H9 (cell line): ENCODE measurements at regions not wholly inside any gene's neighbourhood (a gene's known extent, or its start where the extent isn't known, plus 50 kb on each side); places are given as distances from the start of the nearest gene placed in this dataset.

ENCODE experiments used
- DNase-seq: peaks from one replicate; pipeline ENCODE4 v3.0.0-alpha.2; 2017
- H2AFZ ChIP-seq: one replicate; pipeline ENCODE4 v1.6.1; 2013; ENCODE audit warnings: mild to moderate bottlenecking, low read length, control low read depth, moderate library complexity
- H2AK5ac ChIP-seq: 2 replicates; pipeline ENCODE4 v1.6.1; 2013; ENCODE audit warnings: low read length, control low read depth, mixed read lengths; ENCODE audit not compliant: insufficient read length
- H2BK120ac ChIP-seq: one replicate; pipeline ENCODE4 v1.6.1; 2013; ENCODE audit warnings: low read depth, mild to moderate bottlenecking, low read length, control low read depth, inconsistent platforms; ENCODE audit not compliant: poor library complexity, severe bottlenecking
- H2BK12ac ChIP-seq: 2 replicates; pipeline ENCODE4 v1.6.1; 2013; ENCODE audit warnings: low read length, control low read depth, mixed read lengths, low read depth; ENCODE audit not compliant: insufficient read length
- H2BK15ac ChIP-seq: 2 replicates; pipeline ENCODE4 v1.6.1; 2013; ENCODE audit warnings: low read depth, low read length, control low read depth
- H2BK20ac ChIP-seq: one replicate; pipeline ENCODE4 v1.6.1; 2013; ENCODE audit warnings: low read depth, mild to moderate bottlenecking, low read length, control low read depth, inconsistent platforms; ENCODE audit not compliant: poor library complexity, severe bottlenecking
- H2BK5ac ChIP-seq: 2 replicates; pipeline ENCODE4 v1.6.1; 2013; ENCODE audit warnings: low read length, control low read depth, mixed read lengths; ENCODE audit not compliant: insufficient read length
- H3K14ac ChIP-seq: 2 replicates; pipeline ENCODE4 v1.6.1; 2013; ENCODE audit warnings: low read length, control low read depth; ENCODE audit not compliant: insufficient read depth
- H3K18ac ChIP-seq: 2 replicates; pipeline ENCODE4 v1.6.1; 2013; ENCODE audit warnings: low read depth, mild to moderate bottlenecking, mixed read lengths, low read length, control low read depth; ENCODE audit not compliant: insufficient read length
- H3K23ac ChIP-seq: 2 replicates; pipeline ENCODE4 v1.6.1; 2013; ENCODE audit warnings: low read length, control low read depth, mixed read lengths, low read depth; ENCODE audit not compliant: insufficient read length
- H3K23me2 ChIP-seq: 2 replicates; pipeline ENCODE4 v1.6.1; 2013; ENCODE audit warnings: low read depth, mild to moderate bottlenecking, mixed read lengths, low read length, control low read depth; ENCODE audit not compliant: insufficient read length, poor library complexity, severe bottlenecking
- H3K27ac ChIP-seq: 2 replicates; pipeline ENCODE4 v1.5.1; 2013; ENCODE audit warnings: low read length, control low read depth, mixed read lengths, low read depth; ENCODE audit not compliant: insufficient read length
- H3K27me3 ChIP-seq: 2 replicates; pipeline ENCODE4 v1.6.1; 2013; ENCODE audit warnings: low read length, control low read depth, inconsistent platforms; ENCODE audit not compliant: insufficient read depth
- H3K4ac ChIP-seq: 2 replicates; pipeline ENCODE4 v1.6.1; 2013; ENCODE audit warnings: low read depth, mild to moderate bottlenecking, control low read depth, inconsistent platforms, low read length, moderate library complexity
- H3K4me1 ChIP-seq: 2 replicates; pipeline ENCODE4 v1.6.1; 2013; ENCODE audit warnings: low read length, control low read depth, inconsistent platforms; ENCODE audit not compliant: insufficient read depth
- H3K4me2 ChIP-seq: 2 replicates; pipeline ENCODE4 v1.6.1; 2013; ENCODE audit warnings: low read length, control low read depth, mixed read lengths; ENCODE audit not compliant: insufficient read length, insufficient read depth
- H3K56ac ChIP-seq: 2 replicates; pipeline ENCODE4 v1.6.1; 2013; ENCODE audit warnings: low read depth, mild to moderate bottlenecking, mixed read lengths, low read length, control low read depth; ENCODE audit not compliant: insufficient read length
- H3K79me1 ChIP-seq: 2 replicates; pipeline ENCODE4 v1.6.1; 2013; ENCODE audit warnings: low read depth, mild to moderate bottlenecking, moderate library complexity, low read length, control low read depth, inconsistent platforms; ENCODE audit not compliant: insufficient read depth, poor library complexity, severe bottlenecking
- H3K79me2 ChIP-seq: 2 replicates; pipeline ENCODE4 v1.6.1; 2013; ENCODE audit warnings: low read length, control low read depth, inconsistent platforms; ENCODE audit not compliant: insufficient read depth
- H3K9ac ChIP-seq: 2 replicates; pipeline ENCODE4 v1.6.1; 2013; ENCODE audit warnings: low read length, control low read depth, mixed read lengths; ENCODE audit not compliant: insufficient read length; ENCODE audit errors: extremely low read depth
- H3K9me3 ChIP-seq: one replicate; pipeline ENCODE4 v1.6.1; 2013; ENCODE audit warnings: low read depth, low read length, inconsistent platforms; ENCODE audit not compliant: control insufficient read depth
- H3T11ph ChIP-seq: one replicate; pipeline ENCODE4 v1.6.1; 2013; ENCODE audit warnings: mild to moderate bottlenecking, low read length, control low read depth, inconsistent platforms
- H4K20me1 ChIP-seq: one replicate; pipeline ENCODE4 v1.6.1; 2013; ENCODE audit not compliant: control insufficient read depth, insufficient read length, insufficient read depth
- H4K5ac ChIP-seq: 2 replicates; pipeline ENCODE4 v1.6.1; 2013; ENCODE audit warnings: low read depth, mild to moderate bottlenecking, mixed read lengths, low read length, control low read depth; ENCODE audit not compliant: insufficient read length
- H4K8ac ChIP-seq: replicated peaks from 2 replicates; pipeline ENCODE4 v1.6.1; 2013; ENCODE audit warnings: low read length, control low read depth, mixed read lengths, low read depth; ENCODE audit not compliant: insufficient read length
- H4K91ac ChIP-seq: 2 replicates; pipeline ENCODE4 v1.6.1; 2013; ENCODE audit warnings: low read depth, mild to moderate bottlenecking, moderate library complexity, mixed read lengths, low read length, control low read depth; ENCODE audit not compliant: insufficient read length
- H3K27ac Mint-ChIP-seq, 3 experiments: 2 replicates in 2 of 3; 3 replicates in 1 of 3; pipeline ENCODE4 v1.8.0; 2020 to 2021; ENCODE audit warnings: mixed read lengths in 3 of 3, mild to moderate bottlenecking in 1 of 3, moderate library complexity in 1 of 3
- H3K27me3 Mint-ChIP-seq: 2 replicates; pipeline ENCODE4 v1.8.0; 2021; ENCODE audit warnings: low read depth, mild to moderate bottlenecking, moderate library complexity, mixed read lengths
- H3K36me3 Mint-ChIP-seq, 3 experiments: 2 replicates in 2 of 3; 3 replicates in 1 of 3; pipeline ENCODE4 v1.8.0; 2020 to 2021; ENCODE audit warnings: low read depth in 3 of 3, mixed read lengths in 3 of 3; ENCODE audit not compliant: insufficient read depth in 1 of 3
- H3K4me1 Mint-ChIP-seq, 2 experiments: 2 replicates each; pipeline ENCODE4 v1.8.0; 2020; ENCODE audit warnings: mixed read lengths in 2 of 2
- H3K4me3 Mint-ChIP-seq, 2 experiments: 2 replicates in 1 of 2; 3 replicates in 1 of 2; pipeline ENCODE4 v1.8.0; 2020 to 2021; ENCODE audit warnings: mild to moderate bottlenecking in 2 of 2, mixed read lengths in 2 of 2, moderate library complexity in 1 of 2
- H3K9me3 Mint-ChIP-seq, 2 experiments: 2 replicates in 1 of 2; 3 replicates in 1 of 2; pipeline ENCODE4 v1.8.0; 2020; ENCODE audit warnings: mild to moderate bottlenecking in 2 of 2, mixed read lengths in 2 of 2, moderate library complexity in 1 of 2
- WGBS: extraction: QIAGEN DNeasy Blood & Tissue Kit; methylation state at CpG from one replicate; pipeline ENCODE4 v1.1.7; 2013; ENCODE audit warnings: missing lambda C conversion rate, low lambda C conversion rate, mixed read lengths; ENCODE audit not compliant: insufficient read length; ENCODE audit errors: extremely low coverage; 5-methylcytosine and 5-hydroxymethylcytosine counted together
- TF ChIP-seq, protein P1 (sequence below): fragments of 200-600 bp; sonication (generic); conservative IDR thresholded peaks from 3 replicates; pipeline ENCODE4 v1.8.0; 2021; ENCODE audit warnings: antibody characterized with exemption, mild to moderate bottlenecking

DNA sequence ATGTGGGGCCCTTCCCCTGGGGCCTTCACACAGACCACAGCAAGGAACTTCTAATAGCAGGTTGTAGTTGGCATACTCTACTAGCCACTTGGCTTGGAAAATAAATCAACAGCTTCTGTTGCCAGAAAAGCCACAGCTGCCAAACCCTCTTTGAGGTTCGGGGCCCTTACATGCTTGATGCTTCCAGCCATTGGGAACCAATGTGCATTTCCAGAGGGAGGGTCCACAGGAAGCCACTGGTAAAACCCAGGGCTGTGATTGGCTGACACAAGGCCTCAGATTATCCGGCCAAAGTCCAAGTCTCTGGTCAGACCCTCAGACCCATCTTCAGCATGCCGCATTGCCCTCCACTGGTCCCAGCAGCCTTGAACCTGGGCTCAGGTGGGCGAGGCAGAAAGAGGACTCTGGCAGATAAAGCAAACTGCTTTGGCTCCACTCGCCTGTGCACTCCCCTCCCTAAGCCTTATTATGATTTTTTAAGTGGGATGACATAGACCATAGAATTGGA is 214.4 kb downstream of the BCL11B start:
- H3K4me1 Mint-ChIP-seq, result no peaks in the 10 kb centered on the region
- no peaks in the 10 kb centered on the region for H3K79me2 ChIP-seq
- DNase-seq, result no peak
- H3K27me3 Mint-ChIP-seq, result no peaks in the 10 kb centered on the region; the same call in 1 of the 2 replicates
- H3K4me3 Mint-ChIP-seq, result no peak overlapping the region
- no peaks in the 10 kb centered on the region for H3K23me2 ChIP-seq
- H3K14ac ChIP-seq, result no peak overlapping the region
- no peak overlapping the region for H2BK15ac ChIP-seq
- no peaks in the 10 kb centered on the region for H3K9me3 ChIP-seq
- no peak overlapping the region for H4K91ac ChIP-seq
- no peak overlapping the region for H2AK5ac ChIP-seq
- H3K27ac ChIP-seq, result no peak overlapping the region
- no peaks in the 10 kb centered on the region for H3K27me3 ChIP-seq
- H3K36me3 Mint-ChIP-seq, result peaks cover 0 to under 1% (median 0%) of the 10 kb centered on the region in 3 experiments; a peak in 3 of 7 replicates
- H3K9me3 Mint-ChIP-seq, result peaks cover 0 to under 1% of the 10 kb centered on the region in 2 experiments; a peak in 2 of 5 replicates
- no peak overlapping the region for H4K8ac ChIP-seq
- H3K4ac ChIP-seq, result no peak overlapping the region
- TF ChIP-seq, protein P1, sequence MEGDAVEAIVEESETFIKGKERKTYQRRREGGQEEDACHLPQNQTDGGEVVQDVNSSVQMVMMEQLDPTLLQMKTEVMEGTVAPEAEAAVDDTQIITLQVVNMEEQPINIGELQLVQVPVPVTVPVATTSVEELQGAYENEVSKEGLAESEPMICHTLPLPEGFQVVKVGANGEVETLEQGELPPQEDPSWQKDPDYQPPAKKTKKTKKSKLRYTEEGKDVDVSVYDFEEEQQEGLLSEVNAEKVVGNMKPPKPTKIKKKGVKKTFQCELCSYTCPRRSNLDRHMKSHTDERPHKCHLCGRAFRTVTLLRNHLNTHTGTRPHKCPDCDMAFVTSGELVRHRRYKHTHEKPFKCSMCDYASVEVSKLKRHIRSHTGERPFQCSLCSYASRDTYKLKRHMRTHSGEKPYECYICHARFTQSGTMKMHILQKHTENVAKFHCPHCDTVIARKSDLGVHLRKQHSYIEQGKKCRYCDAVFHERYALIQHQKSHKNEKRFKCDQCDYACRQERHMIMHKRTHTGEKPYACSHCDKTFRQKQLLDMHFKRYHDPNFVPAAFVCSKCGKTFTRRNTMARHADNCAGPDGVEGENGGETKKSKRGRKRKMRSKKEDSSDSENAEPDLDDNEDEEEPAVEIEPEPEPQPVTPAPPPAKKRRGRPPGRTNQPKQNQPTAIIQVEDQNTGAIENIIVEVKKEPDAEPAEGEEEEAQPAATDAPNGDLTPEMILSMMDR, result no peak
- H3K56ac ChIP-seq, result no peak overlapping the region
- no peaks in the 10 kb centered on the region for H4K20me1 ChIP-seq
- H2BK120ac ChIP-seq, result no peak overlapping the region
- no peak overlapping the region for H4K5ac ChIP-seq
- H3K18ac ChIP-seq, result no peak overlapping the region
- no peak overlapping the region for H2BK12ac ChIP-seq
- H3K9ac ChIP-seq, result no peak overlapping the region
- no peak overlapping the region for H3K27ac Mint-ChIP-seq
- H3K23ac ChIP-seq, result no peak overlapping the region
- H2BK20ac ChIP-seq, result no peak overlapping the region
- WGBS, result no CpG with 5 or more reads among the region's 5 CpGs
- no peaks in the 10 kb centered on the region for H3K79me1 ChIP-seq
- no peak overlapping the region for H3T11ph ChIP-seq
- no peak overlapping the region for H3K4me2 ChIP-seq
- H2AFZ ChIP-seq, result no peak overlapping the region
- H3K4me1 ChIP-seq, result no peaks in the 10 kb centered on the region
- no peak overlapping the region for H2BK5ac ChIP-seq
